RCC 7860 (cell line): ENCODE measurements at regions not wholly inside any gene's neighbourhood (a gene's known extent, or its start where the extent isn't known, plus 50 kb on each side); places are given as distances from the start of the nearest gene placed in this dataset.
"Not testable (repeated sequence)": the region's sequence is repeated elsewhere in the genome, so short reads cannot be mapped to it uniquely, and the experiment has no call there.

Source experiments
- DNase-seq: peaks from one replicate; pipeline ENCODE4 v3.0.0-alpha.2; 2015; ENCODE audit warnings: low spot score
- FAIRE-seq: peaks from 2 replicates; lab custom pipeline; 2012; peaks lifted over from hg19 to GRCh38; lab: Jason Lieb, UNC

GRCh38 chr3:158026236-158026635 lies 80.0 kb downstream of the SHOX2 start:
- DNase-seq, result no peak
- no peak for FAIRE-seq

DNA sequence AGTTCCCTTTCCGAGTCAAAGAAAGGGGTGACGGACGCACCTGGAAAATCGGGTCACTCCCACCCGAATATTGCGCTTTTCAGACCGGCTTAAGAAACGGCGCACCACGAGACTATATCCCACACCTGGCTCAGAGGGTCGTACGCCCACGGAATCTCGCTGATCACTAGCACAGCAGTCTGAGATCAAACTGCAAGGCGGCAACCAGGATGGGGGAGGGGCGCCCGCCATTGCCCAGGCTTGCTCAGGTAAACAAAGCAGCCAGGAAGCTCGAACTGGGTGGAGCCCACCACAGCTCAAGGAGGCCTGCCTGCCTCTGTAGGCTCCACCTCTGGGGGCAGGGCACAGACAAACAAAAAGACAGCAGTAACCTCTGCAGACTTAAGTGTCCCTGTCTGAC lies 86.3 kb downstream of the SHOX2 start:
- DNase-seq, FAIRE-seq: not testable (repeated sequence)

DNA sequence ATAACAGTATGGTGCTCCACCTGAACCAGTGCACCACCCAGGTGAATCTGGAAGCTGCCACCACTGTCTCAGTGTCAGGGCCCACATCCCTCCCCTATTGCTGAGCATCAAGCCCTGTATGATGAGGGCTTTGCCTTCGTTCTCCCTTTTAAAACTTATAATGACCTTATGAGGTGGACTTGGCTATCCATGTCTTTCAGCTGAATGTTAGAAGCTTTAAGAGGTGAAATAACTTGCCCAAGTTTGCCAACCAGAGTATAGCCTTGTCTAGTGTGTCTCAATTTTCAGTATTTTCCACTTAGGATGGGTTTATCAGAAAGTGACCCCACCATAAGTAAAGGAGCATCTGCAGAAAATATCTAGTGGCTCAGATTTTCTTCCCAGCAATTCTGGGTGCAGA lies 87.8 kb downstream of the SHOX2 start:
- DNase-seq (no peak), FAIRE-seq (no peak)

DNA sequence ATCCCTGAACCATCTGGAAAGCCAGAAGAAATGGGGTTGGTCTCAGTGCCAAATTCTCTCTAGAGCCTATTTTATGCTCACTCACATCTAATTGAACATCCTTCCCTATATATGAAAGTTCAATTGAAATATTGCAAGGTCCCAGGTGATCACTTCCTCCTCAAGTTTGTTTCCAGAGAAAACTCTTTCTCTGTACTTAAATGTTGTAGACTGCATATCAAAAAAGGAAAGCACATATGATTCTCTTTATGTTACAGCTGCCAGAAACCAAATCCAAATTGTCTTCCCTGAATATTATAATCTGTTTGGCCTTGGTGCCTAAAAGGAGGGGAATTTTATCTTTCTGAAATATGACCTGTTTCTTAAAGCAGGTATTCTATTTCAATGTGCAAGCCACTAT lies 93.3 kb downstream of the SHOX2 start:
- no peak for FAIRE-seq

GRCh38 chr3:158005391-158006100 lies 100.7 kb downstream of the SHOX2 start:
- FAIRE-seq, result no peak

More for the DNA sequence above, 93.3 kb downstream of the SHOX2 start:
- DNase-seq, result no peak

GRCh38 chr3:157999246-157999645 lies 107.0 kb downstream of the SHOX2 start:
- DNase-seq (no peak), FAIRE-seq (no peak)

More at GRCh38 chr3:158005391-158006100, 100.7 kb downstream of the SHOX2 start:
- no peak for DNase-seq

DNA sequence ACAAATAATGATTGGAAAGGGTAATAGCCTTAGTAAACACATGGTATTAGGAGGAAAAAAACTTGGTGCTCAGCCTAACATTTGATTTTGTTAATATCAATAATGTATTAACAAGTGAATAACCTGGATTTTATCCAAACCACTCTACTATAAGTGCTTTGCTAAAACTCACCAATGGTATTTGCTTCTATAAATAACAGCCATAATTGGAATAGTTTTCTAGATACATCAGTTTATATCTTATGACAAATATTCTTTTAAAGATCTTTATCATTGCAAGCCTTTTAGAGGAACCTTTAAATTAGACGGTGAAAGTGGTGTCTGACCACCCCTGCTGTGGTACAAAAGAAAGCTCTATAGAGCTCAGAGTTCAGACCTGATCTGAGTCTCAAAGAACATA lies 123.9 kb downstream of the SHOX2 start:
- FAIRE-seq, result no peak
- no peak for DNase-seq

DNA sequence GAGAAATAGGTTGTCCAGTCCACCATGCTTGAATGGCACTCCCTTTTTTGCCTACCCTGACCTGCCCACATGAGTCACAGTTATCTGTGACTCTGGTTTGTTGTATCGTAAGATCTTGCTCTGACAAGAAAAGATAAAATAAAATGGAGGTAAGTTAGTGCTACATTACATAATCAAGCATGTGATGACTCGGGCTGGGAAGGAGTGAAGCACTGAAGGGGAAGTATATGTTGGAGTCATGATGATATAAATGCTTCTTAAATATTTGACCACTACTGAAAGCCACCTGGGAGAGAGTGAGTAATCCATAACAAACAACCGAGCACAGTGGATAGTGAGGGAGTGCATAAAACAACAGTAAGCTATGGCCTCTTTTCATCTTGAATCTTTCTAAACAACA lies 124.4 kb downstream of the SHOX2 start:
- FAIRE-seq, result no peak
- no peak for DNase-seq

GRCh38 chr3:157979022-157979421 lies 127.2 kb downstream of the SHOX2 start:
- DNase-seq (no peak), FAIRE-seq (no peak)

GRCh38 chr3:157961665-157962064 lies 144.6 kb downstream of the SHOX2 start:
- FAIRE-seq, result no peak
- DNase-seq, result no peak

GRCh38 chr3:157958457-157958856 lies 147.8 kb downstream of the SHOX2 start:
- DNase-seq, result no peak

DNA sequence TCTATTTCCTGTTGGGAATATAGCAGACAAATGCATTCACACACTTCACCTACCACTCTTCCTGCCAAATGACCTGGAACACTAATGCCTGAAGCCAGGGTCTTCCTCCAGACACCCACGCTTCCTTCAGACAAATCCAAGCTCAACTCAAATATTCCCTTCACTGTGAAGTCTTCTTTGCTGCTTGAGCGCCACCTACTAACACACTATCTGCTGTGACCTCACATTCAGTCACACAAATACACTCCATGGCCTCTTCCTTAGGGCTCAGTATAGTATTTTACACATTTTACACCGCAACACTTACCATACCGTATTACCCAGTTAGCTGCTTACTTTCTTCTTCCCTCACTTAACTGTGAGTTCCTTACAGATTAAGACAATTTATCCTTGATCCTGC lies 149.4 kb downstream of the SHOX2 start:
- FAIRE-seq, result no peak
- no peak for DNase-seq

More at GRCh38 chr3:157958457-157958856, 147.8 kb downstream of the SHOX2 start:
- no peak for FAIRE-seq

- FAIRE-seq, result no peak
- no peak for DNase-seq
These were observed 150.0 kb downstream of the SHOX2 start for GRCh38 chr3:157956176-157956575.

DNA sequence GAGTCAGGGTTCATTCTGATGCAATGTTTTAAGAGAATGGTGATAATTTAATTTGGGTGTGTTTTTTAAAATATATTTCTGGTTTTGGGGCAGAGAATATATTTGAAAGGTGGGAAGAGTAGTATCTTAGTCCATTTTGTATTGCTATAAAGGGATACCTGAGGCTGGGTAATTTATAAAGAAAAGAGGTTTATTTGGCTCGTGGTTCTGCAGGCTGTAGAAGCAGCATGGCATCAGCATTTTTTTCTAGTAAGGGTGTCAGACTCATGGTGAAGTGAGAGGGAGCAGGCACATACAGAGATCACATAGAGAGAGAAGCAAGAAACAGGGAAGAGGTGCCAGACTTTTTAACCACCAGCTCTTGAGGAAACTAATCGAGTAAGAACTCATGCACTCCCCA lies 152.7 kb downstream of the SHOX2 start:
- FAIRE-seq (no peak), DNase-seq (no peak)

DNA sequence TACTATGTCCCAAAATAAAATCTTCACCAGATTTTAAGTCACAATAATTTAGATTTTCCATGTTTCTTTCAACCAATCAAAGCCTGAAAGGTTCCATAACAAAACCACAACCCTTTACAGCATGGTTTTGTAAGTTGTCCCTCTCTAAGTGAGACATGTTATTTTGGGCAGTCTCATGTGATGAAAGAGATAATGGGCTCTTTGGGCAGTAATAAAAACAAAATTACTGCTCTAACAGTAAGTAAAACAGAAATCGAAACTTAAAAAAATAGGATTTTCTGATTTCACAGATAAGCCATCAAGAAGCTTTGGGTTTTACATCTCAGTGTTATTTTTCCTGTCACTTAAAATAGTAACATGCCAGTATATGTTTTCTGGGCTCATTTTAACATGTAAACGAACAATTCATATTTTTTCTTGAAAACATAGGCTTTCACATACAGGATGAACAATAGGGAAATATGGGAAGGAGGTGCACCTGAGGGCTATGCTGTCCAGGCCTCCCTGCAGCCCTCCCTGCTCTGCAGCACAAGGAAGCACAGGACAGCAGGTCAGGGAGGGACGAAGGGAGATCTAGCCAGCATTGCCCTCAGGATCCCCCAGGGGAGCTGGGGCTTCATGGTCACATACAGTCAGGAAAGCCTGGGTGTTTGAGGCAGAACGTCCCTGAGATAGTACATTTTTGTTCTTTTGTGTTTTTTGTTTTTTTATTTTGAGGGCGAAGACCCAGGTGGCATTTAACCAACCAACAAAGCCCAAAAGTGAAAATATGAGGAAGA lies 157.4 kb downstream of the SHOX2 start:
- DNase-seq (no peak), FAIRE-seq (no peak)

- no peak for DNase-seq
- FAIRE-seq, result no peak
These were observed 167.1 kb downstream of the SHOX2 start for GRCh38 chr3:157939166-157939565.

DNA sequence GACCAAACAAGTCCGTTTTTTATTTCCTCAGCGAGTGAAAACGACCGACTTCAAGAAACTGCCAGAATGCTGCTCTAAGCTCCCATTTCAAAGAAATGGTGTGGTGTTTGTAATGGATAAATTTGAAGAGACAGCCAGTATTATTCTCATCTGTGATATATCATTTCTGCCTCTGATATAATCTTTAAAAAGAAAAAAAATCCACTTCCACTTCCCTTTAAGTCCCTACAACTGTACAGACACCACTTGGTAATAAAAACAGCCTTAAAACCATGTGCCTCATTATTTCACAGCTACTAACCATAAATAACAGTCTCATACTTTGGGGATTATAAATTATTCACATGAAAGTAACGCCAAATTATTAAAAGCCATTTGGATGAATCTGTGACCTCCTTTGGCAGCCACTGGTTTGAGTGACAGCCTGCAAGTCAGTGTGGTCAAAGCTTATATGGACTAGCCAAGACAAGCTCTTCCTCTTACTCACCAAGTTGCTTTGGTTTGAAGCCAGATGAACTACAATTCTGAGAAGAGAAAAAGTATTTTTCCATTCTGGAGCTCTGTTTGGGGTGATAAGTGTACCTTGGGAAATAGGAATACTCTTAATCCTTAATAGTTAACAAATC lies 168.0 kb downstream of the SHOX2 start:
- FAIRE-seq, result no peak
- no peak for DNase-seq

DNA sequence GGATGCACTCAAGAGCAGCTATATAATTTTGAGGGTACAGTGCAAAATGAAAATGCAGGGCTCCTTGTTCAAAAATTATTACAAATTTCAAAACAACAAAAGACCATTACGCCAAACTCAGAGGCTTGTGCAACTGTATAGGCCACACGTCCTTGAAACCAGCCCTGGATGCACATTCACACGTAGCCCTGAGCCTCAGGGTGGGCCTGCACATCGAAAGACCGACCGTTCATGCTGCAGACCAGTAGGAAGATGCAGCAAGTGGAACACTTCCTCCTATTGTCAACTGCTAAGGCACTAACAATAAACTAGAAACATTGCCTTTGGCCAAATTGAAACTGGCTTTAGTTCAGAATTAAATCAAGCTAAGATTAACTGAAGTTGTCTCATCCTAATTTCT lies 174.7 kb downstream of the SHOX2 start:
- no peak for DNase-seq
- no peak for FAIRE-seq

DNA sequence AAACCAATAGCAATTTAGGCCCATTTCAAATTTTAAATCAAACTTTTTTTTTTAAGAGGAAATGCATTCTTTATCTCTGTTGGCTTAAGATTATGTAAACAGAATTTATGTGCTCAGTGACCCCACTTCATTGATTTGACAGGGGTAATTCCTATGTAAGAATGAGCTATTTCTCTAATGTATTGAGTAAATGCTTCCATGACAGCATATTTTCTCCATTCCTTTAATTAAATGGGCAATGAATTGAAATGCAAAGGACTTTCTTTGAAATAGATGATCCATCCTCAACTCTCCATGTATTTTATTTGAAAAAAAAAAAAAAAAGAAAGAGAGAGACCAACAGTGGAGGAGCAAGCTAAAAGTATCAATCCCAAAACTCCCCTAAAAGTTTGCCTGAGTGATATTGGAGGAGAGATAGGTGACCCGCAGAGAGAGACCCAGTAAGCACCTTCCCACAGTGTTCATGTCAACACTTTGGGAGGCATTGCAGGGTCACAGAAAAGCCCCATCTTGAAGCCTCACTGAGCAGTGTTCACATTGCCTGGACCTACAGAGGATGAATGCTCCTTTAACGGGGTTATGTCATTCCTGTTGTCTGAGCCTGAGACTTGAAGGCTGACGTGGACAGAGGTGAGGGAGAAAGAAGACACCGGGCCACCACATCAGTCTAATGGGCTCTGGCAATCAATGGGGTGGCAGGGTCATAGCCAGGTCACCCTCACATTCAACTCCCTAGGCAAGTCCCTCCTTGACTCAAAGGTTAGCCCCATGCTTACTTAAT lies 176.0 kb downstream of the SHOX2 start:
- no peak for DNase-seq
- FAIRE-seq, result no peak

- FAIRE-seq, result no peak
- DNase-seq, result no peak
These were observed 179.4 kb downstream of the SHOX2 start for GRCh38 chr3:157926822-157927221.

GRCh38 chr3:157922614-157923013 lies 183.6 kb downstream of the SHOX2 start:
- DNase-seq (no peak), FAIRE-seq (no peak)
